Erythroblast (primary cell): ENCODE measurements at regions not wholly inside any gene's neighbourhood (a gene's known extent, or its start where the extent isn't known, plus 50 kb on each side); places are given as distances from the start of the nearest gene placed in this dataset.

Experiments
- GATA1 ChIP-seq: IDR thresholded peaks from 2 replicates; pipeline ENCODE4 v1.6.1; 2011; ENCODE audit warnings: low read depth, mild to moderate bottlenecking, control low read depth, low read length, moderate library complexity
- POLR2A ChIP-seq: IDR thresholded peaks from 2 replicates; pipeline ENCODE4 v1.6.1; 2011; ENCODE audit warnings: mild to moderate bottlenecking, low read length

- TF ChIP-seq POLR2A (no peak), GATA1 (no peak)
Observed at GRCh38 chr4:11512871-11513270, 84.2 kb upstream of the HS3ST1 start.
